ENCODE measurements at regions not wholly inside any gene's neighbourhood (a gene's known extent, or its start where the extent isn't known, plus 50 kb on each side); places are given as distances from the start of the nearest gene placed in this dataset.

DNA sequence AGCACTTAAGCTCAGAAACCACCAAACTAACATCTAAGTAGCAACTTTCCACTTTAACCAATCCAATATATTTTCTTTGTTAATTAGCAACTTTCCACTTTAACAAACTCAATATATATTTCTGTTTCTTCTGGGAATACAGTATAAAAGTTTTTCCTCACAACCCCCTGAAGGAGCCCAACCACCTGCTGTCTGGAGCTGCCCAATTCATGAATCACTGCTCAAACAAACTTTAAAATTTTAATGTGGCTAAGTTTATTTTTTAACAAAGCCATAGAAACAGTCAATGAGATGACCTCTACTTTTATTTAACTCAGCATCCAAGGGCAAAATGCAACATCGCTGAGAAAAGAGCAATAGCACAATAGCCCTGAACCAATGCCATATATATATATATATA, 500.1 kb downstream of the EPM2A start:
- no peak for DNase-seq

DNA sequence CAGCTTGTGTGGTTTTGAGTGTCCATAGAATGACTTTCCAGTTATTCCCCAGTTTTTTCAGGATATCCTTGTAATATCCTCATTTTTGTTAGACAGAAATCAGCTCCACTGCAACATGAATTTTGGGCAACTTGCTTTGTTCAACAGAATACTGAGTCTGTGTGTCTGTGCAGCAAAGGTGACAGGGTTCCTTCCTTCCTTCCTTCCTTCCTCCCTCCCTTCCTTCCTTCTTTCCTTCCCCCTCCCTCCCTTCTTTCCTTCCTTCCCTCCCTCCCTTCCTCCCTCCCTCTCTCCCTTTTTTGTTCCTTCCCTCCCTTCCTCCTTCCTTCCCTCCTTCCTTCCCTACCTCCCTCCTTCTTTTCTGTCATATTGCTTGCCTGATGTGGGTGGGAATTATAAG, 496.5 kb downstream of the EPM2A start:
- DNase-seq, result no peak

- DNase-seq, result no peak
Observed at GRCh38 chr6:145241039-145241438, 494.3 kb downstream of the EPM2A start.

DNA sequence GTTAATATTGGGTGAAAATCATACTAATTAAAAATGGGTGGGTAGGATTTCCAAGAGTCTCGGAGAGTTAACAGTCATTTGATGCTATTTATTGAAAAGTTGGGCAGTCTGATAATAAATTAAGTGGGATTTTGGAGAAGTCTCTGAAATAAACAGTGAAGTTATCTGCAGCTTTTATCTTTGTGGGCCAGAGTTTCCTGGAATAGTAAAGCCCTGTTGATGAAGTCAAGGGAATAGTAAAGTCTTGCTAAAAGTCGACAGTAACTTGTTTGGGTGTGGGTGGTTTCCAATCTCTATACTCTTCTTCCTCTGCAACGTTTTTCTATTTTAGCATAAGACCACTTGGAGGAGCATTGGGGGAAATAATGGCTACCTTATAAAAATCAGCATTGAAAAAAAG, 493.6 kb downstream of the EPM2A start:
- no peak for DNase-seq

DNA sequence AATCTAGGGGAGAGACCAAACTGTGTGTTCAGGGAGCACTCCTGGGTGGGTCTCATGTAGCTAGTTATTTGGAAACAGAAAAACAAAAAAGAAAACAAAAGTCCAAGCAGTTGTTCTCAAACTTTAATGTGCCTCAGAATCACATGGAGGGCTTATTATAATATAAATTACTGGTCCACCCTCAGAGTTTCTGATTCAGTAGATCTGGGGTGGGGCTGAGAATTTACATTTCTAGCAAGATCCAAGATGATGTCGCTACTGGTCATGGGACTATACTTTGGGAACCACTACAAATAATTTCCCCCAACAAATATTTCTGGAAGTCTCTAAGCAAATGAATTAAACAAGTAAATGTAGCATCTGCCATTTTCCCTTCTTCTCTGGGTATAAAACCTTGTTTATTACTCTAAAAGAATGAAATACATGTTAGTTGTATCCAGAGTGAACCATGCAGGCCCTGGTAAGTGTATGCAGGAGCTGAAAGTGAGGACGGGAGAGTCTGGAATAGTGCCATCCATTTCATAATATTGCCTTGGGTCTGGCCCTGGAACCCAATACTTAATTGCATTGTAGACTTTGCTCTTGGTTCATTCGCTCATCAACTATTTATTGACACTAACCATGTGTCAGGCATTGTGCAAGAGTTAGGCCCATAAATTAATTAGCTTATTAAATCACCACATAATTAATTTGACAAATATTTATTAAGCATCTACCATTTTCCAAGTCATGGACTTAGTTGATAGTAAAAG, 490.8 kb downstream of the EPM2A start:
- no peak for DNase-seq

DNA sequence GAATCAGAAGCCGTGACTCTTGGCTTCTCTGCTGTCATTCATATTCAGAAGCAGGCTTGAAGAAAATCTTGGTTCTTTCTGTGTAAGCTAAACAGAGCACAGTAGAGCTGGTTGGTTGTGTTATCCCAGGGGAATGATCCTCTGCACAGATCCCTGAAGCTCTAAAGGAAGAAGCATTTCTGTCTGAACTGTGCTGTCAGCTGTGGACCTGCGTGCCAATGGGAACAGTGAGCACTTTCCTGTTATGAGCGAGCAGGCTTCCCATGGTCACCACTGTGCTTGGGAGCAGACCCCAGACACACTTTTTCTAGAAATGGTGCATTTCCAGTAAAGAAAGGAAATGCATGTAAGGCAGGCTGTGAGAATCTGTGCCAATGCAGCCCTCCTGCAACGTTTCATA, 490.2 kb downstream of the EPM2A start:
- DNase-seq, result no peak

DNA sequence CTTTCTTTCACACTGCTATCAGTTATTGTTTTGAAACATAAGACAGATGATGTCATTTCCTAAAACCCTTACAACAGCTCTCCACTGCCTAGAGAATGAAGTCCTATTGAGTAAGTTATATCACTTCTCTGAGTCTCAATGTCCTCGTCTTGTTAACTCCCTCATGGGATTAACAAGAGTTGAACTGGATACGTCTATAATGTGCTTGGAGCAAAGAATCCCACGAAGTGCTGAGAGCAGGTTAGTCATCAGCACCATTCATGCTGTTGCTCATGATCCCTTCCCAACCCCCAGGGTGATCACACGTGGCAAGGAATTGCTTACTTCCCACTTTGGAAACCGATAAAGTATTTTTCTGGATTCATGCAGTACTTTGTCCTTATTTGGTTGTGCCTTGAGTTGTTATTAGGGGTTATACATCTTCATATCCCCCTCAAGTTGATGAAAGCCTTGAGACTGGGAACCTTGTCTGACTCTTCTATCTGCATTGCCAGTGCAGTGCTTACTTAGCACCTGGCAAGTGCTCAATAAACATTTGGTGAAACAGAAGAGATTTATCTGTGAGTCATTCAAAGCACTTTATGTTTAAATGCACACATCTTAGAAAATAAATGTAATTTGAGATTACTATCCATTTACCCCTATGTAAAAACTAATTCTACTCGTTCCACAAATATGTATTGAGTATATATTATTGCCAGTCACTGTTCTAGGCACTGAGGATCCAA, 487.5 kb downstream of the EPM2A start:
- no peak for DNase-seq

GRCh38 chr6:145250436-145250835, 484.9 kb downstream of the EPM2A start:
- DNase-seq, result no peak

DNA sequence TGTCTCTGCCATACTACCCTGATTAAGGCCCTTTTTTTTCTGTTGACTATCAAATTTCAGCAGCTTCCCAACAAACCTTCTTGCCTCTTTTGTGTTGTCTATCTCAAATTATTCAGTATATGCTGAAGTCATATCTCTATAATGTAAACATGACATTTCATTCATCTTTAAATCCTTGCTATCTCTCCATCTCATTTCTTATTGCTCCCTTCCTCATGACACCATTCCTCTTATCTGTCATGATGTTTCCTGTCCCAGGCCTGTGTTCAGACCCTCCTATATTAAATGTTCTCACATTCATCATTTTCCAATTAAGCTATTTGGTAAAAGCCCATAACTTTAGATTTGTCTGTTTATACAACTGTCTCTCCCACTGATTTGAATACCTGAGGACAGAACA, 482.6 kb downstream of the EPM2A start:
- DNase-seq, result no peak

GRCh38 chr6:145254649-145255401, 480.5 kb downstream of the EPM2A start:
- no peak for DNase-seq

- no peak for DNase-seq
Observed at GRCh38 chr6:145257704-145258103, 477.6 kb downstream of the EPM2A start.

DNA sequence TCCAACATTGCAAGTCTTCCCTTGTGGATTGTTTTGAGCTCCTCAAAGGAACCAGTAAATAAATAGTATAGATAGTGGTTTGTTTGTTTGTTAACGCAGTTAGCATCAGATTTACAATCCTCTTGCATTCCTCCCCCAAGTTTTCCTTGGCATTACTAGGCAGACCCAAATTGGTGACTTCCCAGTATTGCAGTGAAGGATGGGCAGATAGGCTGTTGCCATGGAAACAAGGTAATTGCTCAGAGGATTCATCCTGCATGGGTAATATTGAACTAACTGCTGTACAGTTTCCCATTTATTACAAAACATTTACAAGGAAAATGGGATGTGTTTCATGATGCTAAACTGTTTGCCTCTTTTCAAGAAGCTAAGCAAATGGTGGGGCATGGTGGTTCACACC, 477.2 kb downstream of the EPM2A start:
- DNase-seq, result no peak

GRCh38 chr6:145260484-145261175, 474.7 kb downstream of the EPM2A start:
- no peak for DNase-seq

GRCh38 chr6:145261758-145262157, 473.6 kb downstream of the EPM2A start:
- DNase-seq, result no peak

- DNase-seq, result no peak
Observed at GRCh38 chr6:145262771-145263170, 472.5 kb downstream of the EPM2A start.

DNA sequence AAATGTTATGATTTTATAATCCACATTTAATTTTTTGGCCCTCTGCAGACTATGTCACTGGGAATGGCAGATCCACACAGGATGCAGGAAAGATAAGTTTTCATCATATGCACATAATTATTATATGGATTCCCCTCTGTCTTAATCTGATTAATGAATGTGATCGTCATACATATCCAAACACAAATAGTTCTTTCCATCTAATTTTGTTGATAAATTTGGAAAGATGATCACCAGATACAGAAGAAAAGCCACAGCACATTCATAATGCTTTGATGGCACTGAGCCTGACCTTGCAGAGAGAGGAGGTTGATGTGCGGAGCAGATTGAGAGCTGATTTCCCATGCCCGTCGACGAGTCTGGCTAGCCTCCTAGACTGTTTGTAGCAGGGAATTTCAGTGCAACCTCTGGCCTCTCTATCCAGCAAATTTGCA, 471.5 kb downstream of the EPM2A start:
- no peak for DNase-seq

GRCh38 chr6:145266432-145267075, 468.8 kb downstream of the EPM2A start:
- no peak for DNase-seq

DNA sequence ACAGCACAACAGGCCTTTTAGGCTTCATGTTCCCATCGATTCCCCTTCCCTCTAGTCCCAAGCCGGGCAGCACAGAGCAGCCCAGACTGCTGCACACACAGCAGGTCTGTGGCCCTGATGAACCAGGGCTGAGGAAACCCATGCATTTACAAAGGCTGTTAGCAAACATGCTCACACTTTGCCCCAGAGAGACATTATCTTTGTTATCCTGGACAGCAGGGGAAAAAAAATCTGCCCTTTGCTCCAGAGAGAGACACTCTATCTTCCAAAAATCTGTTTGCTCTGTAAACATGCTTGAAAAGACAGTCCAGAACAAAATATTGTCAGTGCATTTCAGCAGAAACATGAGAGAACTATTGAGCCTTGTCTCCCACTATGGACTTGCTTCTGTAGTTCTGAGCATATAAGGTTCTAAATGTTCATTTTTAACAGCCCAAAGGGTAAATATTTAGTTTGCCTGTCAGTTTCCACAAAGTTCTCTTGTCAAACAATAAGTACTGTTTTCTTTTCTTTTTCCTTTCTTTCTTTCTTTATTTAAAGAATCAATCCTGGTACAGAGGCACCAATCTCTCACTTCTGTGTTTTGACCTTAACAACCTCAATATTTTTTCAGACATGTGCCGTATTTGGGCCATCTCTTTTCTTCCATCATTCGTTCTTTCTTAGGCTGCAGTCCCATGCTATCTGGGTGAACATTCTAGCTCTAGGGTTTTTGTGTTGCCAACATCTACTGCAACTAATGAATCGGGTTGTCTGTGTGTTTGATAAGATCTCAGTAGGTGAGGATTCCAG, 468.0 kb downstream of the EPM2A start:
- DNase-seq, result no peak

- DNase-seq, result no peak
Observed at GRCh38 chr6:145270464-145270863, 464.9 kb downstream of the EPM2A start.

- DNase-seq, result no peak
Observed at GRCh38 chr6:145271040-145271439, 464.3 kb downstream of the EPM2A start.

DNA sequence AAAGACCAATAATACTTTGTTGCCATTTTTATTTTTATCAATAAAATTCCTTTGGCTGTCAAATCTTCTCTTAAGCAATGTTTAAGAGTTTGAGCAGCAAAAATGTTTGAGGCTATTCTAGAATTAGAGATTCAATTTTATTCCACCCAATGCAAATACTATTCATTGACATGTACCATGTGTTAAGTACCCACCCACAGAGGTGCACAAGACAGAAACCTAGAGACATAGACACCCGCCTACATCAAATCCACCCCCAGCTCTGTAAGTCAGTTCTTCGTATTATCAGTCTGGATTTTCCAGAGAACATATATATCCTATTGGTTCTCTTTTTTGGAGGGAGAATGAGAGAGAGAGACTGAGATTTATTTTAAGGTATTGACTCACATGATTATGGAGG, 463.7 kb downstream of the EPM2A start:
- DNase-seq, result no peak

GRCh38 chr6:145272246-145272645, 463.1 kb downstream of the EPM2A start:
- no peak for DNase-seq
